Kidney glomerular epithelial cell (primary cell): ENCODE measurements at regions not wholly inside any gene's neighbourhood (a gene's known extent, or its start where the extent isn't known, plus 50 kb on each side); places are given as distances from the start of the nearest gene placed in this dataset.

ENCODE experiments used
- DNase-seq: peaks from one replicate; lab custom pipeline; 2025; lab: John Stamatoyannopoulos, UW

- DNase-seq, result no peak
Observed at GRCh38 chr6:151701911-151702562, 105.4 kb upstream of the ESR1 start.

DNA sequence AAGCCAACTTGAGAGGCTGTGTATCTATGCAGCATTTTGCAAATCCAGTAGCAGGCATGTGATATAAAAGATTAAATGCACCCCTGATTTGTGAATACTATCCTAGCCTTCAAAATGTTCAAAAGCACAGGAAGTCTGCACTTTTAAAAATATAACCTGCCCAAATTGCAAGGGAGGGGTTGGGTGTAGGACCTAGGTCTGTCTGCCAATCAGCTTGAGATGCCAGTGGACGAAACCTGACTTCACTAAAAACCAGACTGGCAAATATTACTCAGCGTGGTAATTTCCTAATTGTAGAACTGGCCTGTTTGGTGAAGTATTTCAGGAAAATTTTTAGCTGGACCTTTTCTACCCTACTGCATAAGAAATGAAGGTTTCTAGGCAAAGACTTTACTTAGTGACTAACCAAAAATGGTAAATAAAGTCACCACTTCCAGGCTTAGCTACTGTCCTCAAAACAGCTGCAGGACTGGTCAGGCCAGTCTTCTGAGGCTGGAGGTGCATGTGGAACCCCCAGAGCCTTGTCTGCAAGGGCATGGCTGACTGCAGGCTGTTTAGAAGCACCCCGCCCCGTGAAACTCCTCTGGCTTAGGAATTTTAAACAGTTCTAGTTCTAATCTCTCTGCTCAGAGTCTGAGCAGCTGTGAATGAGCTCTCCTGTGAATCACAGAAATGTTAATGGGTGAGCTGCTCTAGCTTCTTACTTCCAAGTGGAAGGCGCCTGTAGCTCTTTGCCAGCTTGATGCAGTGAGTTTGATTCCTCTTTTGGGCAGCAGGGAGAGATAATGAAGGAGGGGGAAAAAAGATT, 104.4 kb upstream of the ESR1 start:
- no peak for DNase-seq

DNA sequence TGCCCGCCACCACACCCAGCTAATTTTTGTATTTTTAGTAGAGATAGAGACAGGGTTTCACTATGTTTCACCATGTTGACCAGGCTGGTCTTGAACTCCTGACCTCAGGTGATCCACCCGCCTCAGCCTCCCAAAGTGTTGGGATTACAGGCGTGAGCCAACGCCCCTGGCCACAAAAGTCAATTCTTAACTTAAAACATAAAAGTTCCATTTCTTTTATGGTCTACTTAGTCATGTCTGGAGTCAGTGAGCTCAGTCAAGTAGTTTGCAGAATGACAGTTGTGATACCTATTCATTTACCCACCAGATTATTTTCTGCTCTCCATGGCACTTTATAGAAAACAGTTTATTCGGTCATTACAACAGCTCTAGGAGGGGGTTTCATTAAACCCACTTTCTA, 103.1 kb upstream of the ESR1 start:
- no peak for DNase-seq

- DNase-seq, result no peak
Observed at GRCh38 chr6:151705993-151706733, 101.3 kb upstream of the ESR1 start.

DNA sequence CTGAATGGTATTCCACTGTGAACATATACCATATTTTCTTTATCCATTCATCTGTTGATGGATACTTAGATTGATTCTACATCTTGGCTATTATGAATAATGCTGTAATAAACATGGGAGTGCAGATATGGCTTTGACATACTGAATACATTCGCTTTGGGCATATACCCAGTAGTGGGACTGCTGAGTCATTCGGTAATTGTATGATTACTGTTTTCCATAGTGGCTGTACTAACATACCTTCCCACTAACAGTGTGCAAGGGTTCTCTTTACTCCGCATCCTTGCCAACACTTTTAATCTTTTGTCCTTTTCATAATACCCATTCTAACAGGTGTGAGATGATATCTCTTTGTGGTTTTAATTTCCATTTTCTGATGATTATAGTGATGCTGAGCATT, 98.2 kb upstream of the ESR1 start:
- DNase-seq, result no peak

DNA sequence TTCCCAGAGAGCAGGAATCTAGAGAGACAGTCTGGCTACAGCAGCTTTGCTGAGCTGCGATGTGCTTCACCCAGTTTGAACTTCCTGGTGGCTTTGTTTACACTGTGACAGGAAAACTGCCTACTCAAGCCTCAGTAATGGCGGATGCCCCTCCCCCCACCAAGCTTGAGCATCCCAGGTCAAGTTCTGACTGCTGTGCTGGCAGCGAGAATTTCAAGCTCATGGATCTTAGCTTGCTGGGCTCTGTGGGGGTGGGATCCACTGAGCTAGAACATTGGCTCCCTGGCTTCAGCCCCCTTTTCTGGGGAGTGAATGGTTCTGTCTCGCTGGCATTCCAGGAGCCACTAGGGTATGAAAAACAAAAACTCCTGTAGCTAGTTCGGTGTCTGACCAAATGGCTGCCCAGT, 91.0 kb upstream of the ESR1 start:
- DNase-seq, result peak; percentile 4

DNA sequence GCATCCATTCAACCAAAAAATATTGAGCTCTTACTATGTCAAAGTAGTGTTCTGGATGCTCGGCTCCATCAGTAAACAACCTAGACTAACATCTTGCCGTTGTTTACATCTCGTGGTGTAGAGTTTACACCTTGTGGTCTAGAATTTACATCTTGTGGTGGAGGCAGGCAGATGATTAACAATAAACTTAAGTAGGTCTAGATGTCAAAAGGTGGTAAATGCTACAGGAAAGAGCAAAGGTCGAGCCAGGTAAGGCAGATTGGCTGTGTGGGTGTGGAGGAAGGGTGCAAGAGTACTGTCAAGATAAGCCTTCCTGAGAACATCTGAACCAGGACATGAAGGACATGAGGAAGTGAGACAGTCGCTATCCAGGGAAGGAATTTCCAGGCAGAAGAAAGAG, 88.4 kb upstream of the ESR1 start:
- DNase-seq, result no peak

- DNase-seq, result no peak
Observed at GRCh38 chr6:151721146-151721545, 86.3 kb upstream of the ESR1 start.

GRCh38 chr6:151721671-151722070, 85.8 kb upstream of the ESR1 start:
- DNase-seq, result no peak

DNA sequence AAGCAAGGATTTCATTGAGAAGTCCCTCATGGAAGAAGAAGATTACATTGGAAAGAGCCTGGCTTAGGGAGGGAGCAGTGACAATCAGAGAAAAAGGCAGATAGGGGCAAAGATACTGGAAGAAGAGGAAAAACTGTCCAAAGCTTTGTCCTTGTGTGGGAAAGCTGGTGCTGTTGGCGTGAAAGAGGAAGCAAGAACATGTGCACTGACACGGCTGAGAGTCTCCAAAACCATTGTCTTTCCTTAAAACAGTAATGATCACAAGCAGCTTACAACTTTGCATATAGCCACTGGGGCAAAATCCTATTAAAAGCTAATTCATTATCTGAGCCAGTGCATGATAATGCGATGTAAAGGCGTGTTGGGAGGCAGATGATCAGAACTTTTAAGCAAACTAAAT, 85.1 kb upstream of the ESR1 start:
- no peak for DNase-seq

- DNase-seq, result no peak
Observed at GRCh38 chr6:151723152-151723551, 84.3 kb upstream of the ESR1 start.

DNA sequence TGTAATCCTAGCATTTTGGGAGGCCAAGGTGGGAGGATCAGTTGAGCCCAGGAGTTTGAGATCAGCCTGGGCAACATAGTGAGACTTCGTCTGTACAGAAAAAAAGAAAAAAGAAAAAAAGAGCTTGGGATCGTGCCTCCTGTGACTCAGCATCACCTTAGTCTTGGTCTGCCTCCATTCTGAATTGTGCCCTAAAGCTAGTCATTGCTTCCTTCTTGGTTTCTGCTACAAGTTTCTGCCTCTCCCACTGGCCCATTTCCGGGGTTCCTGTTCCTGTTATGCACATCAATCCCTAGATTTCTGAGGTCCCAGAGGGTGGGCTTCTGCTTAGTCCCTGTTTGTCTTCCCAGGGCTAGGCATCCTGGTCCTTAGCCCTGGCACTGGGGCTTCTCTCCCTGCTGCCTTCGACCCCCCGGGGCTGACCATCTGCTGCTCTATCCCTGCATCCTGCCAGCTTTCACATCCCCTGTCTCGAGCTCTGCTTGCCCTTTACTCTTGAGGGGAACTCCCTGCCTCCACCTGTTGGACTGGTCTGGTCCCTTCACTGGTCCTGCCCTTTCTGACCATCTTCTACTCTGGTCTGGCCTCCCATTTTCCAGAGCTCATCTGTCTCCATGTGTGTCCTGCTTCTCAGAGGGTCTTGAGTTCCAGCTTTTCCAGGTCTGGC, 77.5 kb upstream of the ESR1 start:
- no peak for DNase-seq

- no peak for DNase-seq
Observed at GRCh38 chr6:151730496-151730870, 77.0 kb upstream of the ESR1 start.

DNA sequence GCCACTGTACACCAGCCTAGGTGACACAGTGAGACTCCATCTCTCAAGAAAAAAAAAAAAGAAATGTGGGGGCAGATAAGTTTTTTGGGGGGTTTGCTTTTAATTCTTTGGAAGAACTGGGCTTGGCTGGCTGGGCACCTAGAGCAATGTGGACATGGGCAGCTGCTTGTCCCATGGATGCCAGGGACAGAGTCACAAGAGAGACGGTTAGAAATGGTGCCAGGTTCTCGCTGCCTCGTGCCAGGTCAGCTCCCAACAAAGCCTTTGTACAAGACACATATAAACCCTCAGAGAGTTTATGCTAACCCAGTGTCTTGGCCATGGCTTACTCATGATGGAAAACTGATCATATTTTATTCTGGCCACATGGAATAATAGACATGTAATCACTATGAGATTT, 76.2 kb upstream of the ESR1 start:
- DNase-seq, result no peak

GRCh38 chr6:151733680-151734320, 73.7 kb upstream of the ESR1 start:
- DNase-seq, result no peak

- no peak for DNase-seq
Observed at GRCh38 chr6:151738267-151738666, 69.2 kb upstream of the ESR1 start.

DNA sequence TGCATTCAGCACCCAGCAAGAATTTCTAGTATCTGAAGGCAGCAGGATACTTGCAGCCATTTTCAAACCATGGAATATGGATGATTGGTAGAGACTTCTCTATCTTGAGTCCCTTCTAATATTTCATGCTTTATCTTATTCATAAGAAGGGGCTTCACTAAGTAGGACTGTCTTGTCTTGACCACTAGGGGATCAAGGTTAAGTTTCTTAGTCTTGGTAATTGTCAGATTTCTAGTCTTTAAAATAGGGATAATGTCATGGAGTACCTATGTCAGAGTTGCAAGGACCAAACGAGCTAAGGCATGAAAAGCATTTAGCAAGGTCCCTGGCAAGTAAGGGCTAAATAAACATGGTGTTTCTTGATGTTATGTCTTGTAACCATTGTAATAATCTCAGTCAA, 68.5 kb upstream of the ESR1 start:
- DNase-seq, result no peak

DNA sequence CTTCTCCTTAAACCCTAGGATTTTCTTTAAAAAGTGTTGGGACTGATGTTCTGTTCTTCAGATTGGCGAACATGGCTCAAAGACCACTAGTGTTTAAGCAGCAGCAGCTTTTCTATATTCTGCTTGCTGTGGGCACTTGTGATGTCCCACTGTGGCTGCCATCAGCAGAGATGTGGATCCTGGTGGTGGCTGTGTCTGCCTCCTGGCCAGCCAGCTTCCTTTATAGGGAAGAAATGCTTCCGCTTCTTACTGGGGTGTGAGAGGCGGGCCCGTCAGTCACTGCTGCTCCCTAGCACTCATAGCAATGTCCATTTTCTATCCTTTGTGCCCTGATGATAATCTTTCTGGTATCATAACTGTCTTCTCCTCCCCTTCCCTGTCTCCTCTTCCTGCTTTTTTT, 66.7 kb upstream of the ESR1 start:
- no peak for DNase-seq

DNA sequence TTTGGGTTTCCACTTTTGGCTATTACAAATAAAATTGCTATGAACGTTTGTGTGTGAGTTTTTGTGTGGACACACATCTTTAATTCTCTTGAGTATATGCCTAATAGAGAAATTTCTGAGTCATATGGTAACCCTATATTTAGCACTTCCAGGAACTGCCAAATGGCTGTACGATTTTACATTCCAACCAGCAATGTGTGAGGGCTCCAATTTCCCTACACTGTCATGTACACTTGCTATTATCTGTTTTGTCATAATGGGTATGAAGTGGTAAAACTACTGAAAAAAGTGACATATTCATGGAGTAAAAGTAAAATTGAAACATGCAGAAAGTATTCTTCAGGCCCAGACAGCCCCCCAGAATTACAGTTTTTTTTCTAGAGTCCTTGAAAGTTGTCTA, 59.6 kb upstream of the ESR1 start:
- DNase-seq, result no peak

GRCh38 chr6:151749341-151749740, 58.1 kb upstream of the ESR1 start:
- no peak for DNase-seq

DNA sequence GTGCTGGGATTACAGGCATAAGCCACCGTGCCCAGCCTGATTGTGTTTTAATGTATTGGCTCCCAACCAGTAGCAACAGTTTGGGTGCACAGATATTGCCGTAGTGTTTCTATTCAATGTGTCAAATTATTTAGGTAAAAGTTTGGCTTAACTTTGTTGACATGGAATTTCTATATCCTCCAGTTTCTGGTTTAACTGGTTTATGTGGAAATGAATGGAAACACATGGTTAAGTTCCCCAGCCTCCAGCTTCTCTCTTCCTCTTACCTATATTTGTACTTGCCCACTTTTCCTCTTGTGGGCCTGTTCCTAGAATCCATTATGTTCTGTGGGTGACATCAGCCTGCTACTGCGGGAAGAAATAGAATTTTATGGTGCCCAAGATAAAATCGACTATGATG, 53.9 kb upstream of the ESR1 start:
- DNase-seq, result no peak

DNA sequence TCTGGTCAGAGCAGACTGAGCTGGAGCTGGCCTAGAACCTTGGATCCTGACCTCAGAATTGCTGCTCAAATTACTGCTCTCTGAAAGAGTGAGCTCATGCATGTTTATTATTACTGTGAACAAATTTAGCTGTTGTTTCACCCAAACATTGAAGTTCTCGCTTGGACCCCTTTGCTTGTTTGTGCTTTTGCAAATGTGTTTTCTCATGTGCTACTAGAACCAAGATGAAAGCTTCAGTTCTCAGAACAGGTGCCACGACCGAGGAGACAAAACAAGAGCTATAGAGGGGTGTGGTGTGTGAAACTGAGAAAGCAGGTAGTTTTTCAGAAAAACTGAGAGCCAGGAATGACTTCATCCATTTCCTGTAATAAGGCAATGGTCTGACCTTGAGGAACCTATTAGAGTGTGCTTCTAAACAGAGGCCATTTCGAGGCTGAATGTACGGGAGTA, 50.0 kb upstream of the ESR1 start:
- no peak for DNase-seq
